AG20443 (cell line): ENCODE measurements at regions not wholly inside any gene's neighbourhood (a gene's known extent, or its start where the extent isn't known, plus 50 kb on each side); places are given as distances from the start of the nearest gene placed in this dataset.

ENCODE experiments used
- DNase-seq: peaks from one replicate; pipeline ENCODE4 v3.0.0; 2012; ENCODE audit warnings: low spot score, mixed read lengths

GRCh38 chr1:185645686-185646085, 88.5 kb upstream of the HMCN1 start:
- DNase-seq = no peak

- no peak for DNase-seq
Observed at GRCh38 chr1:185645162-185645640, 89.0 kb upstream of the HMCN1 start.

DNA sequence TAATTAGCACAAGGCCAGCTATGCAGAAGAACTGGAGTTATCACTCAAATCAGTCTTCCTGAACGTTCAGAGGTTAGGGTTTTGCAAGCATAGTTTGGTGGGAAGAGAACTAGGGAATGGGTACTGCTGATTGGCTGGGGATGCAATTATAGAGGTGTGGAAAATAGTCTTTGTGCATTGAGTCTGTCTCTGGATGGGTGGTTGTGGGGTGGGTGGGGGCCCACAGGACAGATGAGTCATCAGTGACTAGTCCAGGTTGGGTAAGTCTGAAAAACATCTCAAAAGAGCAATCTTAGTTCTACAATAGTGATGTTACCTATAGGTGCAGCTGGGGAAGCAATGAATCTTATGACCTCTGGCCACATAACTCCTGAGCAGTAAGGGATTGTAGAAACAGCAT, 89.7 kb upstream of the HMCN1 start:
- DNase-seq = no peak

DNA sequence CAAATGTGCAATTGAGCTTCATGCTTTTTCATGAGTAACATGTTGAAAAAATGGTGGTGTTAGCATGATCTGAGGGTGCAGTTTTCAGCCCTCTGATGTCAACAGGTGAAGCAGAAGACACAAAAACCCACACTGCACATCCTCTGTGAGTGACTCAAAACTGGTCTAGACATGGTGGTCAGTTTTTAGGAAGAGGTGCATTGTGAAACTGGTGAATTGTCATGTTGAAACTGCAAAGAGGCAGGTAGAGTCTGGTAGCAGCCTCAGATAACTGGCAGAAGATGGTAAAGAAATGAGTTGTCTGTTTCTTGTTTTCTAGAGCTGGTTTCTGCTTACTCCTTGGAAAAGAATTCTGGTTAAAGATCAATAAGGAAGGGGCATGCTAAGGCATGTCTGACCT, 97.3 kb upstream of the HMCN1 start:
- DNase-seq = no peak

GRCh38 chr1:185634704-185635103, 99.5 kb upstream of the HMCN1 start:
- no peak for DNase-seq

- DNase-seq = peak; percentile 70
Observed at GRCh38 chr1:185632659-185633423, 101.3 kb upstream of the HMCN1 start.

- no peak for DNase-seq
Observed at GRCh38 chr1:185631843-185632242, 102.3 kb upstream of the HMCN1 start.

DNA sequence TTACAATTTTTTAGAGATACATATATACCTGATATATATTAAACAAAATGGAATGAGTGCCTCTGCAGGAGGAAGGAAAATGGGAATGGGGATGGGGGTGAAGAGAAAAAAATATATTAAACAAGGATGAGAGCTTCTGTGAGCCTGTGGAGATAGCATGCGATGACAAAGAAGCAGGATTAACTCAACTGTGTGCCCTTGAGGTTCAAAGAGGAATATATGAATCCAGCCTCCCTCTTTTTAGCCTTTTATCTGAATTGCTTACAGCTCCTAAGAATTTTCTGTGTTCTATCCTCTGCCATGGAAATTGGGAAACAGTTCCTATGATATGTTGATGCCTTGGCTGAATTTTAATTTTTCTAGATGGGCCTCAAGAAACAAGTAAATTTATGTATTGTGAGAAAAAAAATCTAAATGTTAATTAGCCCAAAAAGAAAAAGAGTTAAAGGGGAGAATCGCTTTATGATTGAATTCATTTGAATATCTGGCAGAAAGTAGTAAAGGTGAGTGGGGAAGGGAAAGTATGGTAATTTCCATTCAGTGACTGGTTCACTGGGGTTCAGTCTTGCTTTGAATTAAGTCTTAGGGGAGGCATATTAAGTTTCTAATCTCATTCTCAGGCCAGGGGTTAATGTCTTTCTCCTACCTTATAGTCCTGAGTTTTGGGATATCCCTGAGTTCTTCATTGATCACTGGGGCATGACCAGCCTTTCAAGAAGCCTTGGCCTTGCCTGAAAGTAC, 106.3 kb upstream of the HMCN1 start:
- no peak for DNase-seq

DNA sequence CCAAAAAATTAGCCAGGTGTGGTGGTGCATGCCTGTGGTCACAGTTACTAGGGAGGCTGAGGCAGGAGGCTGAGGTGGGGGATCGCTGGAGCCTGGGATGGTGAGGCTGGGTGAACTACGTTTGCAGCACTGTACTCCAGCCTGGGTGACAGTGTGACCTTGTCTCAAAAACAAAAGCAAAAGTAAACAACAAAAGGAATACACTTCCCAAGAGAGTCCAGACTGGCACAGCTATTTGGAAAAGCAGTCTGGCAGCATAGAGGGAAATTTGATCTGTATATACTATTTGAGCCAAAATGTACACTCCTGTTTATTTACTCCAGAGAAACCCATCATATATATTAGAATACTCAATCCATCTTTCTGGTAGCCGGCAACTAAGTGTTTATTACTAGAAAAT, 107.0 kb upstream of the HMCN1 start:
- DNase-seq = no peak

DNA sequence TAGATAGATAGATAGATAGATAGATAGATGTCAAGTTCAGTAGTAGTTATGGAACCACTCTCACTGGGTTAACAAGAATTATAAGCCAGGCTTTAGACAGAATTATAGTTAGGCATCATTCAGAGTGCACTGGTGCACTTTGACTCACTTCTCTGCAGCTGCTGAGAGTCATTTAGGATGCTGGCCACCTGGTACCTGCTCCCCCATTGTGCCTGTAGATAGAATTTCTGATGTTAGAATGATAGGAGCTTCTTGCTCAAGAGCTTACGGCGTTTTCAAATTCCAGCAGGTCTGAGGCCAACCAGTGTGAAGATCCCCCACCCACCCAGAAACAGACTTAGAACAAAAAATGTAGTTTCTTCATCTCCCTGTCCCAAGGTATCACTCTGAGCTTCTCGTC, 107.8 kb upstream of the HMCN1 start:
- DNase-seq = no peak

GRCh38 chr1:185610954-185611353, 123.2 kb upstream of the HMCN1 start:
- no peak for DNase-seq

DNA sequence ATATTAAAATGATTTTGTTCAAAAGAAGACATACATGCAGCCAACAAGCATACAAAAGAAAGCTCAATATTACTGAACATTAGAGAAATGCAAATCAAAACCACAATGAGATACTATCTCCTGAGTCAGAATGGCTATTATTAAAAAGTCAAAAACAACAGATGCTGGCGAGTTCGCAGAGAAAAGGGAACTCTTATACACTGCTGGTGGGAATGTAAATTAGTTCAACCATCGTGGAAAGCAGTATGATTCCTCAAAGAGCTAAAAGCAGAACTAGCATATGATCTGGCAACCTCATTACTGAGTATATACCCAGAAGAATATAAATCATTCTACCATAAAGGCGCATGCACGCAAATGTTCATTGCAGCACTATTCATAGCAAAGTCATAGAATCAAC, 126.0 kb upstream of the HMCN1 start:
- DNase-seq = no peak

- DNase-seq = no peak
Observed at GRCh38 chr1:185603158-185603557, 131.0 kb upstream of the HMCN1 start.

GRCh38 chr1:185601189-185601588, 133.0 kb upstream of the HMCN1 start:
- no peak for DNase-seq

GRCh38 chr1:185600641-185601040, 133.6 kb upstream of the HMCN1 start:
- no peak for DNase-seq

- no peak for DNase-seq
Observed at GRCh38 chr1:185598332-185598731, 135.9 kb upstream of the HMCN1 start.

GRCh38 chr1:185595835-185596667, 138.1 kb upstream of the HMCN1 start:
- peak; percentile 55 for DNase-seq

DNA sequence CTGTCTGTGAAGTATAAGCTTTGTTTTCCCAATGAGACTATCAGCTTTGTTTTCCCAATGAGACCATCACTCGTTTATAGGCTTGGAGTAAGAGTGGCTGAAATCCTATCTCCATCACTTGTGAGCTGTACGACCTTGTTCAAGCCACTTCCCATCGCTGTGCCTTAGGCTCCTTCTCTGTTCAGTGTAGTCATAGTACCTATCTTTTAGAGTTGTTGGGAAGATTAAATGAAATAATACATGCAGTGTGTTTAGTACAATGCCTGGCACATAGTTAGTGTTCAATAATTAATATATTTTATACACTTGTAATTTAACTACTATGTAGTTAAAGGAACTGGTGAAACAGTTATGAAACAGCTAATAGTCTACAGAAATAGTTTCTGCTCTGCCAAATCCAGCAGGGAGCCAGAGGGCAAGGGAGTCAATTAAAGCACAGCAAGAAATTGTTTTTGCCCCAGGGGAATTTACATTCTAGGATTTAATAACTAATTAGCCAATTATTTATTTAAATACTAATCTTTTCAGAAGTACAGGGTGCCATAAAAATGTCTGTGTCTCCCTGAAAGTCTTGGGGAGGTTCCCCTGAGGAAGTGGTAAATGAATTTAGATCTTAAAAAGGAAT, 139.3 kb upstream of the HMCN1 start:
- no peak for DNase-seq

DNA sequence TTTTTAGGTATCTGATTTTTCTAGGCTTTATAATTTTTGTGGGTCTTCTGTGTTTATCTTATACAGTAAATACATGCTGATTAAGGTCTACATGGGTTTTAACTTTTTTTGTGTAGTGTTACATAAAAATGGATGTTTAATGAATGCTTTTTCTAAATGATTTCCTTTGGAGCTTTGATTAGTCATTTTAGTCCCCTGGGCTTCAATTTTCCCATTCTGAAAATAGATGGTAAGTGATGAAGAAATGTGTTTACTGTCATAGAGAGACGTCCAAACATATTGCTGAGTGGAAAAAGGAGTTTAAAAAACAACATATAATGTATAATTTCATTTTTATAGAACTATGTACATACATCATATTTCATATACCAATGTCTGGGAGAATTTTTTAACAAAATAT, 140.9 kb upstream of the HMCN1 start:
- no peak for DNase-seq

DNA sequence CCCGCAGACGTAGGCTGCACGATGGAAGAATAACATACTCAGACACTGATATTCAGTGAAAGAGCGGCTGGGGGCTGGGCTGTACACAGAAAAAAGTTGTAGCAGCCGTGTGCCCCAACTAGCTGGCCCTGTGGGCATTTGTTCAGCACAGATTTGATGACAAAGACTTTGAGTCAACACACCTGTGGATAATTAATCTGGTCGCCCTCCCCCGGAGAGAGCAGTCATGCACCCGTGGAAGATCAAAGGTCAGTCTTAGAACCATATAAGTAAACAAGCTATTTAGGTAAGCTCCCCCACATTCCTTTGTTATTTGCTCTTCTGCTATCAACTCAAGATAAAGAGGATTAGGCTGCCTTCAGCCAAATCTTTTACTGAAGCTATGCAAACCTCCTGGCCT, 148.4 kb upstream of the HMCN1 start:
- no peak for DNase-seq

- DNase-seq = peak; percentile 13
Observed at GRCh38 chr1:185581961-185582725, 152.0 kb upstream of the HMCN1 start.
